DND-41 (cell line): ENCODE measurements at regions not wholly inside any gene's neighbourhood (a gene's known extent, or its start where the extent isn't known, plus 50 kb on each side); places are given as distances from the start of the nearest gene placed in this dataset.

Source experiments
- ATAC-seq: fragments of 200-7000 bp; cut with Tn5 transposase; 3 replicates; pipeline ENCODE4 v1.9.1; 2021; ENCODE audit warnings: low read depth; ENCODE audit not compliant: insufficient read depth
- DNase-seq: peaks from one replicate; pipeline ENCODE4 v3.0.0-alpha.2; 2020
- H2AFZ ChIP-seq: 2 replicates; pipeline ENCODE4 v1.6.0; 2012; ENCODE audit warnings: low read depth, low read length
- H3K27ac ChIP-seq: 2 replicates; pipeline ENCODE4 v1.5.1; 2012; ENCODE audit warnings: low read length, inconsistent platforms
- H3K27me3 ChIP-seq: fragments of 200-600 bp; sonication (generic); 2 replicates; pipeline ENCODE4 v1.6.0; 2012; ENCODE audit warnings: low read length, mild to moderate bottlenecking, inconsistent platforms; ENCODE audit not compliant: insufficient read depth, poor library complexity
- H3K36me3 ChIP-seq: 2 replicates; pipeline ENCODE4 v1.5.1; 2012; ENCODE audit warnings: low read length, inconsistent platforms; ENCODE audit not compliant: insufficient read depth
- H3K4me1 ChIP-seq: 2 replicates; pipeline ENCODE4 v1.5.1; 2012; ENCODE audit warnings: mild to moderate bottlenecking, low read length; ENCODE audit not compliant: insufficient read depth
- H3K4me2 ChIP-seq: 2 replicates; pipeline ENCODE4 v1.6.0; 2012; ENCODE audit warnings: mild to moderate bottlenecking, moderate library complexity, low read length, inconsistent platforms; ENCODE audit not compliant: insufficient read depth
- H3K4me3 ChIP-seq, 2 experiments: fragments of 200-600 bp in 1 of 2; shearing (Covaris generic) in 1 of 2; 2 replicates each; pipeline ENCODE4 v1.5.1; 2012 to 2016; ENCODE audit warnings: inconsistent platforms in 2 of 2, low read length in 2 of 2, mild to moderate bottlenecking in 2 of 2, low read depth in 1 of 2, moderate library complexity in 1 of 2
- H3K79me2 ChIP-seq: 2 replicates; pipeline ENCODE4 v1.6.0; 2012; ENCODE audit warnings: low read length, inconsistent platforms; ENCODE audit not compliant: insufficient read depth
- H3K9ac ChIP-seq: 2 replicates; pipeline ENCODE4 v1.6.0; 2012; ENCODE audit warnings: low read depth, mild to moderate bottlenecking, inconsistent platforms, low read length, moderate library complexity
- H3K9me3 ChIP-seq: 2 replicates; pipeline ENCODE4 v1.5.1; 2012; ENCODE audit warnings: low read length, moderate library complexity, mild to moderate bottlenecking, inconsistent platforms; ENCODE audit not compliant: insufficient read depth, severe bottlenecking
- H4K20me1 ChIP-seq: 2 replicates; pipeline ENCODE4 v1.6.0; 2012; ENCODE audit warnings: low read length; ENCODE audit not compliant: insufficient read depth
- EZH2 ChIP-seq: IDR thresholded peaks from 3 replicates; pipeline ENCODE4 v1.6.1; 2012; ENCODE audit warnings: borderline replicate concordance, low read depth, mild to moderate bottlenecking, moderate library complexity, low read length, inconsistent platforms; ENCODE audit not compliant: severe bottlenecking
- TF ChIP-seq, protein P1 (sequence below): IDR thresholded peaks from 2 replicates; pipeline ENCODE4 v1.5.1; 2012; ENCODE audit warnings: borderline replicate concordance, low read length, moderate library complexity, mild to moderate bottlenecking; ENCODE audit not compliant: poor library complexity, severe bottlenecking; ENCODE audit errors: extremely low read depth

DNA sequence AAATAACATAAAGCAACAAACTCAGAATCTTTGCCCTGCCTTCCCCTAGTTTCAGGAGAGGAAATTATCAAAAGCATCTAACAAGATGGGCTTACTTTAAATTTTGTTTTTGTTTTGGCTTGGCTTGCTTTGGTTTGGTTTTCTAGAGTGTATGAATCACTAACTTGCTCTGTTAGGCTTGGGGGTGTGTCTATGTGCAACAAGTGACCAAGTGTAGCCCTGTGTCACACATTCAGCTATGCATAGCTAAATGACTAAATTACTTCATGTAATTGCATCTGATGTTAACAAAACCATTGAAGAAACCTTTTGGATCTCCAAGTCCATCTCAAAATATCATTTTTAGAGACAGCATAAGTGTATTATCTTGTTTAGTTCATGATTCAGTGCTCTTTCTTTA, 251.0 kb downstream of the TFEC start:
- Histone ChIP-seq H3K9ac (no peak overlapping the region), H3K27me3 (no peaks in the 10 kb centered on the region), H2AFZ (no peak overlapping the region), H3K4me1 (no peaks in the 10 kb centered on the region), H3K79me2 (no peaks in the 10 kb centered on the region), H3K36me3 (no peaks in the 10 kb centered on the region), H3K9me3 (no peaks in the 10 kb centered on the region), H4K20me1 (no peaks in the 10 kb centered on the region), H3K27ac (no peak overlapping the region), H3K4me2 (no peak overlapping the region), H3K4me3 (no peak overlapping the region)
- ATAC-seq (no peak), DNase-seq (no peak)
- TF ChIP-seq, protein P1, sequence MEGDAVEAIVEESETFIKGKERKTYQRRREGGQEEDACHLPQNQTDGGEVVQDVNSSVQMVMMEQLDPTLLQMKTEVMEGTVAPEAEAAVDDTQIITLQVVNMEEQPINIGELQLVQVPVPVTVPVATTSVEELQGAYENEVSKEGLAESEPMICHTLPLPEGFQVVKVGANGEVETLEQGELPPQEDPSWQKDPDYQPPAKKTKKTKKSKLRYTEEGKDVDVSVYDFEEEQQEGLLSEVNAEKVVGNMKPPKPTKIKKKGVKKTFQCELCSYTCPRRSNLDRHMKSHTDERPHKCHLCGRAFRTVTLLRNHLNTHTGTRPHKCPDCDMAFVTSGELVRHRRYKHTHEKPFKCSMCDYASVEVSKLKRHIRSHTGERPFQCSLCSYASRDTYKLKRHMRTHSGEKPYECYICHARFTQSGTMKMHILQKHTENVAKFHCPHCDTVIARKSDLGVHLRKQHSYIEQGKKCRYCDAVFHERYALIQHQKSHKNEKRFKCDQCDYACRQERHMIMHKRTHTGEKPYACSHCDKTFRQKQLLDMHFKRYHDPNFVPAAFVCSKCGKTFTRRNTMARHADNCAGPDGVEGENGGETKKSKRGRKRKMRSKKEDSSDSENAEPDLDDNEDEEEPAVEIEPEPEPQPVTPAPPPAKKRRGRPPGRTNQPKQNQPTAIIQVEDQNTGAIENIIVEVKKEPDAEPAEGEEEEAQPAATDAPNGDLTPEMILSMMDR, result no peak
- no peak for TF ChIP-seq EZH2

DNA sequence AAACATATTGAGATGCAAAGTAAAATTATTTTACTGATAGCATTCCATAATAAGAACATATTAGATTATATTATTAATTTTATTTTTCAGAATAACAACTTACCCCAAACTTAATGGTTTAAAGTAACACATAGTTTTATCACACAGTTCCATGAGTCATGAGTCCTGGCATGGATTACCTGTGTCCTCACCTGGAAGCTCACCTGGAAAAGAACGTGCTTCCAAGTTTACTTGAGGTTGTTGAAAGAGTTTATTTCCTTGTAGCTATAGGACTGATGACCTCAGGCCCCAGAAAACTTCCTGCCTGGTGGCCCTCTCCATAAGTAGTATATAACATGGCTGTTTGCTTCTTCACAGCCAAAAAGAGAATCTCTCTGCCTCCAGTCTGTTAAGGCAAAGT, 254.6 kb downstream of the TFEC start:
- H3K27me3 ChIP-seq, result no peaks in the 10 kb centered on the region
- H3K79me2 ChIP-seq, result no peaks in the 10 kb centered on the region
- no peaks in the 10 kb centered on the region for H3K4me1 ChIP-seq
- no peak for TF ChIP-seq EZH2
- TF ChIP-seq, protein P1, result no peak
- no peak overlapping the region for H3K9ac ChIP-seq
- no peaks in the 10 kb centered on the region for H3K9me3 ChIP-seq
- H3K27ac ChIP-seq, result no peak overlapping the region
- no peaks in the 10 kb centered on the region for H3K36me3 ChIP-seq
- no peaks in the 10 kb centered on the region for H4K20me1 ChIP-seq
- no peak overlapping the region for H2AFZ ChIP-seq
- H3K4me3 ChIP-seq, result no peak overlapping the region
- H3K4me2 ChIP-seq, result no peak overlapping the region
- DNase-seq (no peak), ATAC-seq (no peak)

DNA sequence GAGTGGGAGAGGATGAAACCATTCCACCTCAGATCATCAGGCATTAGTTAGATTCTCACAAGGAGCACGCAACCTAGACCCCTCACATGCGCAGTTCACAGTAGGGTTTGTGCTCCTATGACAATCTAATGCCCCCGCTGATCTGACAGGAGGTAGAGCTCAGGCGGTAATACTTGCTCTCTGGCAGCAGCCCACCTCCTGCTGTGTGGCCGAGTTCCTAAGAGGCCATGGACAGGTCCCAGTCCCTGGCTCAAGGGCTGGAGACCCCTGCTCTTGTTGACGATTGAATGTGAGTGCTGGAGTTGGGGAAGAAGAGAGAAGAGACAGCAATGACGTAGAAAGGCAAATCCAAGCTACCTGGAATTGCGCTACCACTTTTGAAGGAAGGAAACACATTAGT, 267.2 kb downstream of the TFEC start:
- H3K79me2 ChIP-seq, result no peaks in the 10 kb centered on the region
- H3K27ac ChIP-seq, result no peak overlapping the region
- no peak overlapping the region for H3K4me3 ChIP-seq
- ATAC-seq (no peak), DNase-seq (no peak)
- no peaks in the 10 kb centered on the region for H3K9me3 ChIP-seq
- no peak overlapping the region for H3K9ac ChIP-seq
- H3K36me3 ChIP-seq, result no peaks in the 10 kb centered on the region
- no peak for TF ChIP-seq EZH2
- TF ChIP-seq, protein P1, result no peak
- no peak overlapping the region for H3K4me2 ChIP-seq
- H4K20me1 ChIP-seq, result no peaks in the 10 kb centered on the region
- no peaks in the 10 kb centered on the region for H3K4me1 ChIP-seq
- H3K27me3 ChIP-seq, result no peaks in the 10 kb centered on the region
- H2AFZ ChIP-seq, result no peak overlapping the region

DNA sequence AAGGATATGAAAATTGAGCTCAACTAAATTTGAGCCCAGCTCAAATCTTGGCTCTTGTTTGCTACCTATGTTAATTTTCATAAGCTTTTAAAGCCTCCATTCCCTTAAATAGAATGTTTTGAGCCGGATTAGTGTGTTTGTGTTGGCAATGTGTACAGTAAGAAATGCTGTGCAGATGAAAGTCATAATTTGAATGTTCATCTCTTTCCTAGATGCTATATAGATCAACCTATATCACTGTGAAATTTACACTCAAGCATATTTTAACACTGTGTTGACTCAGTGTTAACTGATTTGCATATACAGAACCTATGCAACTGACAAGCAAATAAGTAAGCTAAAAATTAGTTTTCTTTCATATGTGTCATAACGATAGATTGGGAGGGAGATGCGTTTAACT, 272.5 kb downstream of the TFEC start:
- no peaks in the 10 kb centered on the region for H3K79me2 ChIP-seq
- ATAC-seq, result no peak
- H2AFZ ChIP-seq, result no peak overlapping the region
- no peak overlapping the region for H3K9ac ChIP-seq
- no peaks in the 10 kb centered on the region for H3K27me3 ChIP-seq
- H3K36me3 ChIP-seq, result no peaks in the 10 kb centered on the region
- H3K4me2 ChIP-seq, result no peak overlapping the region
- no peaks in the 10 kb centered on the region for H4K20me1 ChIP-seq
- TF ChIP-seq, protein P1, result no peak
- TF ChIP-seq EZH2, result no peak
- no peak overlapping the region for H3K4me3 ChIP-seq
- H3K9me3 ChIP-seq, result no peaks in the 10 kb centered on the region
- H3K4me1 ChIP-seq, result no peaks in the 10 kb centered on the region
- no peak overlapping the region for H3K27ac ChIP-seq
- DNase-seq, result no peak
